Neural progenitor cell (in vitro differentiated cells): ENCODE measurements at regions not wholly inside any gene's neighbourhood (a gene's known extent, or its start where the extent isn't known, plus 50 kb on each side); places are given as distances from the start of the nearest gene placed in this dataset.

ENCODE experiments used
- DNase-seq: peaks from one replicate; pipeline ENCODE4 v3.0.0-alpha.2; 2016; ENCODE audit warnings: low spot score
- H2AFZ ChIP-seq: fragments of 200-600 bp; sonication (generic); replicated peaks from 2 replicates; pipeline ENCODE4 v1.6.1; 2016; ENCODE audit warnings: antibody characterized with exemption
- H3F3A ChIP-seq: fragments of 200-600 bp; sonication (generic); 2 replicates; pipeline ENCODE4 v1.6.1; 2016; ENCODE audit warnings: antibody characterized with exemption, low read depth
- H3K27ac ChIP-seq: fragments of 200-600 bp; sonication (generic); 2 replicates; pipeline ENCODE4 v1.5.1; 2016; ENCODE audit warnings: mild to moderate bottlenecking
- H3K27me3 ChIP-seq: fragments of 200-600 bp; sonication (generic); 2 replicates; pipeline ENCODE4 v1.6.1; 2016; ENCODE audit warnings: mild to moderate bottlenecking, moderate library complexity
- H3K36me3 ChIP-seq: fragments of 200-600 bp; sonication (generic); 2 replicates; pipeline ENCODE4 v1.5.1; 2016
- H3K4me1 ChIP-seq: fragments of 200-600 bp; sonication (generic); 2 replicates; pipeline ENCODE4 v1.6.1; 2016; ENCODE audit warnings: mixed run types
- H3K4me2 ChIP-seq: fragments of 200-600 bp; sonication (generic); 2 replicates; pipeline ENCODE4 v1.6.1; 2016
- H3K4me3 ChIP-seq: fragments of 200-600 bp; sonication (generic); 2 replicates; pipeline ENCODE4 v1.5.1; 2016
- H3K79me2 ChIP-seq: fragments of 200-600 bp; sonication (generic); 2 replicates; pipeline ENCODE4 v1.6.1; 2016; ENCODE audit warnings: low read depth
- H3K9ac ChIP-seq: fragments of 200-600 bp; sonication (generic); 2 replicates; pipeline ENCODE4 v1.6.1; 2016
- H3K9me3 ChIP-seq: fragments of 200-600 bp; sonication (generic); 2 replicates; pipeline ENCODE4 v1.5.1; 2016; ENCODE audit warnings: low read depth
- H4K20me1 ChIP-seq: fragments of 200-600 bp; sonication (generic); 2 replicates; pipeline ENCODE4 v1.6.1; 2016; ENCODE audit warnings: low read depth
- H3K27ac Mint-ChIP-seq: 3 replicates; pipeline ENCODE4 v1.8.0; 2021; ENCODE audit warnings: mixed read lengths
- H3K27me3 Mint-ChIP-seq: 2 replicates; pipeline ENCODE4 v1.8.0; 2022; ENCODE audit warnings: low read depth, mild to moderate bottlenecking, inconsistent platforms, moderate library complexity, mixed read lengths; ENCODE audit not compliant: insufficient read depth
- H3K36me3 Mint-ChIP-seq: 3 replicates; pipeline ENCODE4 v1.8.0; 2021; ENCODE audit warnings: mixed read lengths
- H3K4me1 Mint-ChIP-seq: 3 replicates; pipeline ENCODE4 v1.8.0; 2021; ENCODE audit warnings: mixed read lengths
- H3K4me3 Mint-ChIP-seq: 3 replicates; pipeline ENCODE4 v1.8.0; 2021; ENCODE audit warnings: mild to moderate bottlenecking, moderate library complexity, mixed read lengths
- H3K9me3 Mint-ChIP-seq: 3 replicates; pipeline ENCODE4 v1.8.0; 2020; ENCODE audit warnings: mixed read lengths
- EZH2 ChIP-seq: fragments of 200-600 bp; sonication (generic); IDR thresholded peaks from 2 replicates; pipeline ENCODE4 v1.6.1; 2017; ENCODE audit warnings: antibody characterized with exemption, mild to moderate bottlenecking, moderate library complexity
- EZH2phosphoT487 ChIP-seq: fragments of 200-600 bp; sonication (generic); IDR thresholded peaks from 2 replicates; pipeline ENCODE4 v1.6.1; 2017; ENCODE audit warnings: antibody characterized with exemption
- TF ChIP-seq, protein P1 (sequence below): fragments of 200-600 bp; sonication (generic); IDR thresholded peaks from 2 replicates; pipeline ENCODE4 v1.5.1; 2017; ENCODE audit warnings: antibody characterized with exemption, mild to moderate bottlenecking

DNA sequence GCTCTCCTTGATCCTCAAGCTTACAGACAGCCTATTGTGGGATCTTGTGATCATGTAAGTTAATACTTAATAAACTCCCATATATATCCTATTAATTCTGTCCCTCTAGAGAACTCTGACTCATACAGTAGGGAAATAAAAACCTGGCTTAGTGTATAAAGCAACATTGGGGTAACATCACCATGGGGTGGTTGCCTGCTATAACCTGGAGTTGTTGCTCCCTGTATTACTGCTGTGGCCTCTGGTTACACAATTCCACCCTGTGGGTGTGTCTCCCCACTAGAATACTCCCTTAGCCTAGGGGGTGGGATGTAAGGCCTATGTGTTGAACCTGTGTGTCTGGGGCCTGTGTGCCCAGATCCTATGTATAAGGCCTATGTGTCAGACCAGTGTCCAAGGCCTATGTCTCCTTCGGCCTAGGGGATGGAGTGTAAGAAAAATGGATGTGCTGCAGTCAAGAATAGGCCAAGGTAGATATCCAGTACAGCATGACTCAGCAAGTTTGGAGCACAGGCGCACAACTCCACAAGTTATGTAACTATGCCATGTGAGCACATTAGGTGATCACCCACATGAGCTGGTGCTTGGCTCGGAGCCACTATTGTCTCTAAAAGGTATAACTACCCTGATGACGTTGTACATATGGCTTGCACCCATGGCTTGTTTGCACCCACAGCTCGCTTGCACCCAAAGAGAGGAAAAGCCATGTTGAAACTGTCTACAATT lies 96.8 kb upstream of the C1orf21 start:
- Histone ChIP-seq H3K9me3 (no peaks in the 10 kb centered on the region), H3K79me2 (no peaks in the 10 kb centered on the region), H3K27me3 (no peaks in the 10 kb centered on the region), H3K27ac (no peak overlapping the region), H3K36me3 (no peaks in the 10 kb centered on the region), H2AFZ (no peak overlapping the region), H3F3A (no peaks in the 10 kb centered on the region), H3K4me2 (no peak overlapping the region), H3K4me3 (no peak overlapping the region), H4K20me1 (no peaks in the 10 kb centered on the region), H3K4me1 (no peaks in the 10 kb centered on the region), H3K9ac (no peak overlapping the region)
- Mint-ChIP-seq H3K9me3 (peaks cover 38% of the 10 kb centered on the region), H3K27ac (no peak overlapping the region), H3K36me3 (peaks cover 6% of the 10 kb centered on the region), H3K4me1 (no peaks in the 10 kb centered on the region), H3K27me3 (peaks cover 6% of the 10 kb centered on the region), H3K4me3 (no peak overlapping the region)
- TF ChIP-seq EZH2 (no peak), EZH2phosphoT487 (no peak)
- TF ChIP-seq, protein P1, sequence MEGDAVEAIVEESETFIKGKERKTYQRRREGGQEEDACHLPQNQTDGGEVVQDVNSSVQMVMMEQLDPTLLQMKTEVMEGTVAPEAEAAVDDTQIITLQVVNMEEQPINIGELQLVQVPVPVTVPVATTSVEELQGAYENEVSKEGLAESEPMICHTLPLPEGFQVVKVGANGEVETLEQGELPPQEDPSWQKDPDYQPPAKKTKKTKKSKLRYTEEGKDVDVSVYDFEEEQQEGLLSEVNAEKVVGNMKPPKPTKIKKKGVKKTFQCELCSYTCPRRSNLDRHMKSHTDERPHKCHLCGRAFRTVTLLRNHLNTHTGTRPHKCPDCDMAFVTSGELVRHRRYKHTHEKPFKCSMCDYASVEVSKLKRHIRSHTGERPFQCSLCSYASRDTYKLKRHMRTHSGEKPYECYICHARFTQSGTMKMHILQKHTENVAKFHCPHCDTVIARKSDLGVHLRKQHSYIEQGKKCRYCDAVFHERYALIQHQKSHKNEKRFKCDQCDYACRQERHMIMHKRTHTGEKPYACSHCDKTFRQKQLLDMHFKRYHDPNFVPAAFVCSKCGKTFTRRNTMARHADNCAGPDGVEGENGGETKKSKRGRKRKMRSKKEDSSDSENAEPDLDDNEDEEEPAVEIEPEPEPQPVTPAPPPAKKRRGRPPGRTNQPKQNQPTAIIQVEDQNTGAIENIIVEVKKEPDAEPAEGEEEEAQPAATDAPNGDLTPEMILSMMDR, result no peak
- DNase-seq, result peak; percentile 30

GRCh38 chr1:184291701-184292100 lies 95.1 kb upstream of the C1orf21 start:
- Histone ChIP-seq H3K9me3 (no peaks in the 10 kb centered on the region), H3K4me3 (no peak overlapping the region), H3K27me3 (no peaks in the 10 kb centered on the region), H2AFZ (no peak overlapping the region), H3K36me3 (no peaks in the 10 kb centered on the region), H3K79me2 (no peaks in the 10 kb centered on the region), H4K20me1 (no peaks in the 10 kb centered on the region), H3K4me1 (no peaks in the 10 kb centered on the region), H3K27ac (no peak overlapping the region), H3F3A (no peaks in the 10 kb centered on the region), H3K9ac (no peak overlapping the region), H3K4me2 (no peak overlapping the region)
- no peak overlapping the region for H3K4me3 Mint-ChIP-seq
- H3K27ac Mint-ChIP-seq, result no peak overlapping the region
- TF ChIP-seq EZH2 (no peak), EZH2phosphoT487 (no peak)
- TF ChIP-seq, protein P1, result no peak
- peaks cover 6% of the 10 kb centered on the region for H3K36me3 Mint-ChIP-seq
- DNase-seq, result no peak
- H3K27me3 Mint-ChIP-seq, result peaks cover 4% of the 10 kb centered on the region
- no peaks in the 10 kb centered on the region for H3K4me1 Mint-ChIP-seq
- H3K9me3 Mint-ChIP-seq, result peaks cover 35% of the 10 kb centered on the region

DNA sequence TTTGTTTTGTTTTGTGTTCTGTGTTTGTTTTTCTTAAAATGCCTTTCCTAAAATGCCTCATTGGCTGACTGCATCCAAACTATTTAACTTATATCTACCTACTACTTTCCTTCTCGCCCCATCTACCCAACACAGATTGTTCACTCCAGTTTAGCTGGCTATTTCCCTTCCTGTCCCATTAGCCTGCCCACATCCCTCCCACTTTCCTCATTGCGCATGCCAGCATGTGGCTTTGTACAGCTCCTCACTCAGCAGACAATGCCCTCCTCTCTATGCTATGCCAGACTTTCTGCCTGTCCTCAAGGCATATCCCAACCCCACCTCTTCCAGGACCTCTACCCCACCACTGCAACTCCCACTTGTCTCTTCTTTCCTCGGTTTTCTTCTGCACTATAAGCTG lies 94.7 kb upstream of the C1orf21 start:
- TF ChIP-seq EZH2 (no peak), EZH2phosphoT487 (no peak)
- TF ChIP-seq, protein P1, result no peak
- no peak for DNase-seq
- Mint-ChIP-seq H3K36me3 (peaks cover 6% of the 10 kb centered on the region), H3K9me3 (peaks cover 31% of the 10 kb centered on the region), H3K27me3 (peaks cover 1% of the 10 kb centered on the region), H3K4me1 (no peaks in the 10 kb centered on the region), H3K4me3 (no peak overlapping the region), H3K27ac (no peak overlapping the region)
- Histone ChIP-seq H3K27me3 (no peaks in the 10 kb centered on the region), H3K9ac (no peak overlapping the region), H4K20me1 (no peaks in the 10 kb centered on the region), H3K4me2 (no peak overlapping the region), H3K36me3 (no peaks in the 10 kb centered on the region), H3K79me2 (no peaks in the 10 kb centered on the region), H2AFZ (no peak overlapping the region), H3K4me3 (no peak overlapping the region), H3K27ac (no peak overlapping the region), H3F3A (no peaks in the 10 kb centered on the region), H3K9me3 (no peaks in the 10 kb centered on the region), H3K4me1 (no peaks in the 10 kb centered on the region)
